ENCODE measurements at regions not wholly inside any gene's neighbourhood (a gene's known extent, or its start where the extent isn't known, plus 50 kb on each side); places are given as distances from the start of the nearest gene placed in this dataset.

- no peak overlapping the region for H3K27ac ChIP-seq
- TF ChIP-seq CTCF (conservative IDR thresholded peaks at IDR 0.05) = no peak
Observed at GRCh38 chr2:40558761-40559160, 106.9 kb upstream of the SLC8A1 start.

GRCh38 chr2:40559175-40559574 is 107.3 kb upstream of the SLC8A1 start:
- H3K27ac ChIP-seq = no peak overlapping the region

GRCh38 chr2:40564184-40564583 is 112.3 kb upstream of the SLC8A1 start:
- H3K27ac ChIP-seq = no peak overlapping the region
- TF ChIP-seq CTCF (conservative IDR thresholded peaks at IDR 0.05) = no peak

More at GRCh38 chr2:40559175-40559574, 107.3 kb upstream of the SLC8A1 start:
- TF ChIP-seq CTCF (conservative IDR thresholded peaks at IDR 0.05) = no peak

GRCh38 chr2:40579247-40579646 is 127.4 kb upstream of the SLC8A1 start:
- no peak for TF ChIP-seq CTCF (conservative IDR thresholded peaks at IDR 0.05)
- H3K27ac ChIP-seq = no peak overlapping the region

GRCh38 chr2:40584432-40584831 is 132.5 kb upstream of the SLC8A1 start:
- TF ChIP-seq CTCF (conservative IDR thresholded peaks at IDR 0.05) = no peak
- H3K27ac ChIP-seq = no peak overlapping the region

GRCh38 chr2:40591774-40592173 is 139.9 kb upstream of the SLC8A1 start:
- H3K27ac ChIP-seq = no peak overlapping the region
- TF ChIP-seq CTCF (conservative IDR thresholded peaks at IDR 0.05) = no peak

- no peak overlapping the region for H3K27ac ChIP-seq
- TF ChIP-seq CTCF (conservative IDR thresholded peaks at IDR 0.05) = no peak
Observed at GRCh38 chr2:40592218-40592617, 140.3 kb upstream of the SLC8A1 start.

GRCh38 chr2:40606862-40607261 is 155.0 kb upstream of the SLC8A1 start:
- no peak for TF ChIP-seq CTCF (conservative IDR thresholded peaks at IDR 0.05)
- no peak overlapping the region for H3K27ac ChIP-seq

All from VCaP (cell line).